Putamen (tissue), 1 donor: ENCODE measurements at regions not wholly inside any gene's neighbourhood (a gene's known extent, or its start where the extent isn't known, plus 50 kb on each side); places are given as distances from the start of the nearest gene placed in this dataset.

Experiments
- DNase-seq: peaks from one replicate; pipeline ENCODE4 v3.0.0-alpha.2; 2016; ENCODE audit warnings: low spot score

DNA sequence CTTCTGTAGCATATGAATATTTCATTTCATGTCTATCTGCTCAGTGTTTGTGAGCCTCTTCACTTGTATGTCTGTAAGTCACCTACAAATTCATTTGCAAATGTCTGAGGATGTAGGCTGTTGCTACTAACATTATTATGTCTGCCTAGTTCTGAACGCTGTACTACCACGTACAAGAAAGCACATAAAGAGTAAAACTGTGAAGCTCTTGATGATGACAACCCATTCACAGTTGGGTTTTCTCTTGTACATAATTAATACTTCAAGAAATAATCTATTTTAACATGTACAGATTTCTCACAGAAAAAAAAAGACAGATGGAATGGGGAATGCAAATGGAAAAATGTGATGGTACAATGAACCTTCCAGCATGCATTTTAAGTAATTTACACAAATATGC lies 64.3 kb upstream of the CPNE8 start:
- DNase-seq: no peak

DNA sequence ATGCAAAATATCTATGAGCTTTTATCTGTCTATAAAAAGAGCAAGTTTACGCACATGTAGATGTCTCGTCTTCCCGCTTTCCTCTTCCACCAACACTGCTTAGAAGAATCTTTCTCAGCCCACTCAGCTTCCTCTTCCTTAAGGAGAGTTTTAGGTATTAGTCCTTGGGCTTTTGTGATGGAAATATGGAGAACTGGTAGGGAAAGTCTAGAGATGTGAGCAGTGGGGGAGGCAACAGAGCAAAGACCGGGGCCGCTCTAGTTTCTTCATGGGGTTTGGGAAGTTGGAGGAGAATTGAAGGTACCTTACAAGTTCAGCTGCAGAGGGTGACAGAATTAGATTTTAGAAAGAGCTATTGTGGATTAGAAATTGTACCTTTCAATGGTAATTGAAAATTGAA lies 56.3 kb upstream of the CPNE8 start:
- no peak for DNase-seq

DNA sequence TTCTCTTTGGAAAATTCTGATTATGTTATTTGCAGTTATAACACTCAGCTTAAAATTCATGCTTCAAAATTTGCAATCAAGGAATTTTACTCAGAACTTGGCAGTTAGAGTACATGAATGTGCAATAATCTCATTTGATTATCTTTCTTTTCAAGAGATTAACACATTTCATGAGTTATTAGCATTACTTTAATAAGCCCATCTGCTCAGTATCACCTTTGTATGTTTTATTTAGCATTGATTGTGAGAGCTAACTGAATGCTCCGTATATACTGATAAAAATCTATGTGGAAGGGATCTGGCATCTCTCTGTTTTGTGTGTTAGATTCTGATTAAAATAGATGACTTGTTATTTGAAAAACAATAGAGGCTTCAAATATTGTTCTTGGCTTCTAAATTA lies 55.6 kb upstream of the CPNE8 start:
- DNase-seq: no peak

DNA sequence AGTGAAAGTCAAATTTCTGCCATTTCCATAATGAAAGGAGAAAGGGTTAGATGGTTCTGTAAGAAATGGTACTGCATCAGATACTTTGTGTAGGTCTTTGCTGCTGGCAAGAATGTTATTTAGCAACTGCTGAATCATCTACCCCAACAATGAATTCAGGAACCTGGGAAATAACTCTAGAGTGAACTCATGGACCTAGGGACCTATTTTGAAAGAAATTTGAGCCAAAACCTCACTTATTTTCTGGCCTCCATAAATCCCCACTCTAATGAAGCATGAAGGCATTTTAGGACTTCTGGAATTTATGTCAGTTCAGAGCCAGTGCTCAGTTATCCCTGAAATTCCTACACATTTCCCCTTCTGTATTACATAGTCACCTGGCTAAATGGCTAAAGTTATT lies 50.9 kb upstream of the CPNE8 start:
- no peak for DNase-seq
